CD4-positive, CD25-positive, alpha-beta regulatory T cell (primary cell): ENCODE measurements at regions not wholly inside any gene's neighbourhood (a gene's known extent, or its start where the extent isn't known, plus 50 kb on each side); places are given as distances from the start of the nearest gene placed in this dataset.

Experiments
- ATAC-seq, 2 donors: fragments of 150-1000 bp; cut with Tn5 transposase; one replicate each; pipeline ENCODE4 v1.10.0; 2021; ENCODE audit warnings: low read depth in 2 of 2, moderate number of reproducible peaks in 2 of 2, moderate library complexity in 1 of 2
- DNase-seq, 3 donors: peaks; one replicate each; pipeline versions ENCODE4 v3.0.0 to v3.0.0-alpha.2; 2012 to 2022; ENCODE audit warnings: mixed read lengths in 1 of 3
- H3K27ac ChIP-seq: one replicate; pipeline ENCODE4 v1.7.0; 2013; ENCODE audit warnings: mild to moderate bottlenecking, low read length; ENCODE audit not compliant: insufficient read depth, poor library complexity, severe bottlenecking
- H3K27me3 ChIP-seq: one replicate; pipeline ENCODE4 v1.7.0; 2013; ENCODE audit warnings: low read length; ENCODE audit not compliant: control insufficient read depth, insufficient read depth
- H3K36me3 ChIP-seq: one replicate; pipeline ENCODE4 v1.7.0; 2013; ENCODE audit warnings: mild to moderate bottlenecking, low read length, moderate library complexity; ENCODE audit not compliant: control insufficient read depth, insufficient read depth
- H3K4me1 ChIP-seq: 2 replicates; pipeline ENCODE4 v1.7.0; 2013; ENCODE audit warnings: mild to moderate bottlenecking, low read length; ENCODE audit not compliant: insufficient read depth, control insufficient read depth, poor library complexity, severe bottlenecking
- H3K4me3 ChIP-seq: one replicate; pipeline ENCODE4 v1.7.0; 2013; ENCODE audit warnings: low read depth, mild to moderate bottlenecking, low read length, moderate library complexity
- H3K9me3 ChIP-seq, 2 experiments: 1 replicate in 1 of 2; 2 replicates in 1 of 2; pipeline ENCODE4 v1.7.0; 2013; ENCODE audit warnings: low read length in 2 of 2, mild to moderate bottlenecking in 1 of 2, moderate library complexity in 1 of 2; ENCODE audit not compliant: control insufficient read depth in 2 of 2
- H3K27ac Mint-ChIP-seq, 3 donors: one replicate each; pipeline ENCODE4 v1.8.0; 2020 to 2022; ENCODE audit warnings: mild to moderate bottlenecking in 3 of 3, mixed read lengths in 3 of 3, moderate library complexity in 2 of 3
- H3K27me3 Mint-ChIP-seq: one replicate; pipeline ENCODE4 v1.8.0; 2022; ENCODE audit warnings: mild to moderate bottlenecking, mixed read lengths
- H3K36me3 Mint-ChIP-seq: one replicate; pipeline ENCODE4 v1.8.0; 2020; ENCODE audit warnings: mixed read lengths
- H3K4me1 Mint-ChIP-seq, 4 donors: one replicate each; pipeline ENCODE4 v1.8.0; 2020 to 2022; ENCODE audit warnings: mixed read lengths in 4 of 4, mild to moderate bottlenecking in 1 of 4
- H3K4me3 Mint-ChIP-seq, 4 donors: one replicate each; pipeline ENCODE4 v1.8.0; 2020 to 2022; ENCODE audit warnings: mild to moderate bottlenecking in 4 of 4, mixed read lengths in 4 of 4, moderate library complexity in 3 of 4
- H3K9me3 Mint-ChIP-seq, 7 donors: one replicate each; pipeline ENCODE4 v1.8.0; 2020 to 2022; ENCODE audit warnings: mixed read lengths in 7 of 7, mild to moderate bottlenecking in 3 of 7, moderate library complexity in 2 of 7

DNA sequence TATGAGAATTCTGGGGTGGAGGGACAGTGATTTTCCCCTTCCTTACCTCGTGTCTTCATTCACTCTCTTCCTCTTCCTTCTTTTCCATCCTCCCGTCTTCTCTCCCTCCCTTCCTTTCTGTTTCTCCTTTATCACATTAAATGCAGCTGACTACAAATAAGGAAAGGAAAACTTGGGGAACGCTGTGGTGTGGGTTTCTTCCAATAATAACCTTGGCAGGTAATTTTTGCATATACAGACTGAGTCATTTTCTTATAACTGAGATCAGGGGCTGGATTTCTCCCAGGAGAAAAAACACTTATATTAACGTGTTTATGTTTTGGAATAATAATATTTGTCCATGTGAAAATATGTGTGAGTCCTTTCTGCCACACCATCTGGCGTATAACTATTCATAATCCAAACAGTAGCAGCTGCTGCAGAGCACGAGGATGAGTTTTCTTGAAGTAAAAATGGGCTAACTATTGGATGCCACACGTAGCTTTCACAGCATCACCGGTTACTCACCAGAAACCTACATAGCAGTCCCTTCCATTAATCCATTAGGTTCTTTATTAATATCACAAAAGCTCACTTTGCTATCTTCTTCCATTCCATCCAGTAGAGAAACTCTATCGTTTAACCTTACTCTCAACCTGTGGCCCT, 139.2 kb upstream of the SASH1 start:
- Mint-ChIP-seq H3K27me3 (peaks cover 36% of the 10 kb centered on the region), H3K9me3 (peaks cover 0 to 5% (median 1%) of the 10 kb centered on the region in 7 donors), H3K36me3 (no peaks in the 10 kb centered on the region), H3K27ac (peak overlapping the region in 1 of 3 donors; percentile 38), H3K4me3 (no peak overlapping the region), H3K4me1 (peaks cover 5 to 11% (median 7%) of the 10 kb centered on the region in 4 donors)
- DNase-seq, result no peak
- no peak overlapping the region for H3K27ac ChIP-seq
- H3K9me3 ChIP-seq, result no peaks in the 10 kb centered on the region
- no peaks in the 10 kb centered on the region for H3K4me1 ChIP-seq
- no peak overlapping the region for H3K4me3 ChIP-seq
- H3K27me3 ChIP-seq, result peaks cover 13% of the 10 kb centered on the region
- ATAC-seq, result no peak
- no peaks in the 10 kb centered on the region for H3K36me3 ChIP-seq

DNA sequence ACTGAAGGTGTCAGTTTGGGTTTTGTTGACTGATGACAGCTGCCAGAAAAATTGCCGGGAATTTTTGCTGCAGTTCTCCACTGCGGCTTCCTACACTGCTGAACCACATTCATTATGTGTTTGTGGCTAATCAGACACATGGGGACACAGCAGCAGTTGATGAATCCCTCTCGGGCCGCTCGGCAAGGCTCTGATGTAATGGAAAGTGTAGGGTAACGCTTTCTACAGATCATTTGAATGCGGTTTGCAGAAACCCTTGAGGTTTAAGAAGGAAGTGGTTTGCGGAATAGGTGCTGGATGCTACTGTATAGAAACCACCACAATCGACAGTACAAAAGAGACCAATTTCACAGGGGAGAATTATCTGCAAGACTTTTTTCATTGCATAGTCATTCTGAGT, 138.7 kb upstream of the SASH1 start:
- Mint-ChIP-seq H3K27ac (no peak overlapping the region), H3K4me3 (peak overlapping the region in 1 of 4 donors; percentile 31), H3K36me3 (no peaks in the 10 kb centered on the region), H3K4me1 (peaks cover 5 to 11% (median 7%) of the 10 kb centered on the region in 4 donors), H3K27me3 (peaks cover 37% of the 10 kb centered on the region), H3K9me3 (peaks cover 0 to 5% (median 1%) of the 10 kb centered on the region in 7 donors)
- Histone ChIP-seq H3K9me3 (no peaks in the 10 kb centered on the region), H3K36me3 (no peaks in the 10 kb centered on the region), H3K4me3 (no peak overlapping the region), H3K27me3 (peaks cover 13% of the 10 kb centered on the region), H3K4me1 (no peaks in the 10 kb centered on the region), H3K27ac (no peak overlapping the region)
- ATAC-seq, result peak; percentile 52 to 55
- DNase-seq, result peak in 2 of 3 donors; percentile 38 to 74

DNA sequence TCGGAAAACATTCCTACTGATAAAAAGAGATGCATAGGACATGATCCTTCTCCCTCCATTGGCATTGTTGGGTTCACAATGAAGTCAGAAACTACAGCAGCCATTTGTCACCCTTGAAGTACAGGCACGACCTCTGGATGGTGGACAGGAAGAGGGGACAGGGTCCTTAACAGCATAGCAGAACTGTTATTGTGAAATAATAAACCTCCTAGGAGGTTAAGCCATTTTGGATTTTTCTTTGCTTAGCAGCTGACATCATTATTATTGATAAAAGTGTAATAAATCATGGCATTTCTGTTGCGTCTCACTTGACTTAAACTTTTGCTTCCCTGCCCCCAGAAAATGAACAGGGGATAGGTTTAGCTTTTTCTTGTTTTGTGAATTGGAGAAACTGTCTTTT, 134.3 kb upstream of the SASH1 start:
- H3K36me3 Mint-ChIP-seq, result no peaks in the 10 kb centered on the region
- no peak overlapping the region for H3K27ac Mint-ChIP-seq
- H3K27me3 ChIP-seq, result peaks cover 6% of the 10 kb centered on the region
- peaks cover 0 to 4% (median 0%) of the 10 kb centered on the region in 7 donors for H3K9me3 Mint-ChIP-seq
- no peaks in the 10 kb centered on the region for H3K9me3 ChIP-seq
- DNase-seq (no peak), ATAC-seq (no peak)
- no peaks in the 10 kb centered on the region for H3K36me3 ChIP-seq
- no peaks in the 10 kb centered on the region for H3K4me1 ChIP-seq
- peaks cover 5 to 8% (median 7%) of the 10 kb centered on the region in 4 donors for H3K4me1 Mint-ChIP-seq
- no peak overlapping the region for H3K27ac ChIP-seq
- no peak overlapping the region for H3K4me3 ChIP-seq
- peaks cover 42% of the 10 kb centered on the region for H3K27me3 Mint-ChIP-seq
- H3K4me3 Mint-ChIP-seq, result no peak overlapping the region

DNA sequence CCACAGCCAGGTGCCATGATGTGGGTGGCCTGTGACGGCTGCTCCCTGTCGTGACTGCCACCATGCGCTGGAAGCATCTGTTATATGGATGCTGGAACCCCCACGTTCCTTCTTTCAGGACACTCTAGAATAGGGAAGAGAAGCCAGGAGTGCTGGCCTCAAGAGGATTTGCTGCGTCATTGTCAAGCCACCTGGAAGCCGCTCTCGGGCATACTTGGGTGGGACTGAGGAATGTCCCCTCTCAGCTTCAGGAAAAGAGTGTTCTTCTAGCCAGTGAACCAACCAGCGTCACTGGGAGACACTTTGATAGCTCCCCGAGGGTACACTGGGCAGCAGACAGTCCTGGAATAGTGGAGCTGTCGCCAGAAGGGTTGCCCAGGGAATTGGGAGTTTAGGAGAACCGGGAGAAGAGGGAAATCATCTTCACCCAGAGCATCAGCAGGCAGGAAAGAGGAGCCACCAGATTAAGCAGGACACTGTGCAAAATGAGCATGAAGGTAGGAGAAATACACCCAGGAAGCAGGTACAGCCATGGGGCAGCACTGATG, 130.8 kb upstream of the SASH1 start:
- DNase-seq (no peak), ATAC-seq (no peak)
- no peaks in the 10 kb centered on the region for H3K36me3 ChIP-seq
- H3K9me3 ChIP-seq, result no peaks in the 10 kb centered on the region
- H3K36me3 Mint-ChIP-seq, result no peaks in the 10 kb centered on the region
- peaks cover 6% of the 10 kb centered on the region for H3K27me3 ChIP-seq
- H3K4me3 Mint-ChIP-seq, result peak overlapping the region in 1 of 4 donors; percentile 56
- no peak overlapping the region for H3K27ac ChIP-seq
- H3K27me3 Mint-ChIP-seq, result peaks cover 42% of the 10 kb centered on the region
- peaks cover 0 to 2% (median 0%) of the 10 kb centered on the region in 7 donors for H3K9me3 Mint-ChIP-seq
- no peaks in the 10 kb centered on the region for H3K4me1 ChIP-seq
- no peak overlapping the region for H3K4me3 ChIP-seq
- no peak overlapping the region for H3K27ac Mint-ChIP-seq
- H3K4me1 Mint-ChIP-seq, result no peaks in the 10 kb centered on the region

DNA sequence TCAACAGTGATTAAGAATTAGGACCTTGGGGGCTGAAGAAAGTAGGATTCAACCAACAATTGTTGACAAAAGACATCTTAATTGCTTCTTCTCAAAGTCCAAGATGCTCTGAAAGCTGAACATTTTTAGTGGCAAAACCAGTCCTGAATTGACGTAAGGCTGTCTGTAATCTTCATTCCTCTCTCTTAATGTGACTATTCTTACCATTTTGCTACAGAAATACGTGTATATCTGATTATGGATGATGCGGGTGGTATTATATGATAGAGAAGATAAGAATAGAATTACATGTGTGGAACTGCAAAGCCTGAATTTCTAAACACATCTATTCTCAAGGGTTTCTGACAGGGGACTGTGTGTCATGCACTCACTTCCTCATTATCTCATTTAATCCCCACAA, 130.3 kb upstream of the SASH1 start:
- H3K9me3 ChIP-seq, result no peaks in the 10 kb centered on the region
- H3K4me3 ChIP-seq, result no peak overlapping the region
- peaks cover 6% of the 10 kb centered on the region for H3K27me3 ChIP-seq
- no peaks in the 10 kb centered on the region for H3K36me3 ChIP-seq
- DNase-seq, result no peak
- Mint-ChIP-seq H3K27ac (no peak overlapping the region), H3K4me1 (no peaks in the 10 kb centered on the region), H3K27me3 (peaks cover 39% of the 10 kb centered on the region), H3K9me3 (peaks cover 0 to 2% (median 0%) of the 10 kb centered on the region in 7 donors), H3K4me3 (no peak overlapping the region), H3K36me3 (no peaks in the 10 kb centered on the region)
- no peak for ATAC-seq
- H3K4me1 ChIP-seq, result no peaks in the 10 kb centered on the region
- no peak overlapping the region for H3K27ac ChIP-seq

DNA sequence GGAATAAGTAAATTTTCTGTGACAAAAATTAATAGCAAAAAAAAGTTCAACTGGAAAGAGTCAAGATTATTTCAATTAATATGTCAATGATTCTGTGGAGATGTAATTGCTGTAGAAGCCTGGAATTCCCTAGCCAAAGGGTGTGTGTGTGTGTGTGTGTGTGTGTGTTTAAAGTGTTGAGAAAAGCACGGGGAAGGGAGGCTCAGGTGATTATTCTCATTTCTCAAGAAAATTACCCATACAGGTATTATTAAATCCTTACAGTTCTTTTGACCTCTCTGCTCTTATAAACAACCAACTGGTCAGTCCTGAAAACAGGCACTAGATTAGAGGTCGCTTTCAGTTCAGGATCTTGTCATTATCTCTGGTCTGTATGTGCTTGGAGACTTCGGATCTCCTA, 129.3 kb upstream of the SASH1 start:
- H3K36me3 Mint-ChIP-seq, result no peaks in the 10 kb centered on the region

DNA sequence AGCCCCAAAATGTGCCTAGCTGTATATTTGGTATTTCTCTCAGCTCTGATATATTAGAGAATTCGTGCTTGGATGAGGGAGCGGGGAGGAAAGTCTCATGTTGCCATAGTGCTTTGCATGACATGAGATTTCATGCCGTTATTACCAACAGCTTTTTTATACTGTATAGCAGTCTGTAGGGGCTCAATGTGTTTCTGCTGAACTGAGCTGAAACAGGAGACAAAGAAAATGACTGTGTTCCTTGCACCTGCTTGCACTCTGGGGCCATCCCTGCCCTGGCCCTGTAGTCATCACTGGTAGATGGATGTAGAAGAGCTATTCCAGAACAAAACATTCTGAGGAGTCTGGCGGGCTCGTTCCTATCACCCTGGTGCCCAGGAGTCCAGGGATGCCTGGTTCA, 128.0 kb upstream of the SASH1 start:
- Histone ChIP-seq H3K4me1 (no peaks in the 10 kb centered on the region), H3K27ac (no peak overlapping the region), H3K9me3 (no peaks in the 10 kb centered on the region), H3K27me3 (peaks cover 7% of the 10 kb centered on the region), H3K4me3 (no peak overlapping the region), H3K36me3 (no peaks in the 10 kb centered on the region)
- H3K27me3 Mint-ChIP-seq, result peaks cover 27% of the 10 kb centered on the region
- H3K27ac Mint-ChIP-seq, result no peak overlapping the region
- no peaks in the 10 kb centered on the region for H3K36me3 Mint-ChIP-seq
- H3K9me3 Mint-ChIP-seq, result peaks cover 0 to 4% (median 0%) of the 10 kb centered on the region in 7 donors
- no peaks in the 10 kb centered on the region for H3K4me1 Mint-ChIP-seq
- ATAC-seq (no peak), DNase-seq (no peak)
- no peak overlapping the region for H3K4me3 Mint-ChIP-seq

More for the DNA sequence above, 129.3 kb upstream of the SASH1 start:
- ATAC-seq (no peak), DNase-seq (no peak)
- Histone ChIP-seq H3K9me3 (no peaks in the 10 kb centered on the region), H3K4me1 (no peaks in the 10 kb centered on the region), H3K27ac (no peak overlapping the region), H3K4me3 (no peak overlapping the region), H3K36me3 (no peaks in the 10 kb centered on the region), H3K27me3 (peaks cover 7% of the 10 kb centered on the region)
- no peaks in the 10 kb centered on the region for H3K4me1 Mint-ChIP-seq
- H3K9me3 Mint-ChIP-seq, result peaks cover 0 to 2% (median 0%) of the 10 kb centered on the region in 7 donors
- H3K4me3 Mint-ChIP-seq, result no peak overlapping the region
- peaks cover 39% of the 10 kb centered on the region for H3K27me3 Mint-ChIP-seq
- no peak overlapping the region for H3K27ac Mint-ChIP-seq

DNA sequence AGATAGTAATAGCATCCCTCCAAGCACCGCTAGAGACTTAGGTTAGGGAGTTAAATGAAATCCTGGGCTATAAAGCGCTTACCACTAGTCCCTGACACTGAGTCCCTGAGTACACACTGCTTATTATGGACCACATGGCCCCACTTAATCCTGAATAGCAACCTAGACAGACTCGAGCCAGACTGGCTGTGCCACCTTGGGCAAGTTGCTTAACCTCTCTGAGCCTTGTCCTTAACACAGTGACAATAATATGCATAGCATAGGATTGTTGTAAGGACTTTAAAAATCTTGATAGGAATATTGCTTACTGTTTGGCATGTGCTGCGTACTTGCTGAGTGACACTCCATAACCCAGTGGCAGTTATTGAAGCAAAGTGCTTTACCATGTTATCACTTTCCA, 125.6 kb upstream of the SASH1 start:
- no peaks in the 10 kb centered on the region for H3K36me3 ChIP-seq
- no peaks in the 10 kb centered on the region for H3K9me3 ChIP-seq
- no peaks in the 10 kb centered on the region for H3K4me1 ChIP-seq
- H3K4me3 ChIP-seq, result no peak overlapping the region
- DNase-seq, result no peak
- no peaks in the 10 kb centered on the region for H3K4me1 Mint-ChIP-seq
- peaks cover 32% of the 10 kb centered on the region for H3K27me3 Mint-ChIP-seq
- ATAC-seq, result no peak
- H3K36me3 Mint-ChIP-seq, result no peaks in the 10 kb centered on the region
- no peak overlapping the region for H3K27ac Mint-ChIP-seq
- H3K27me3 ChIP-seq, result peaks cover 5% of the 10 kb centered on the region
- no peak overlapping the region for H3K27ac ChIP-seq
- peaks cover 0 to 6% (median 0%) of the 10 kb centered on the region in 7 donors for H3K9me3 Mint-ChIP-seq
- no peak overlapping the region for H3K4me3 Mint-ChIP-seq
